IMR-90 (cell line): ENCODE measurements at regions not wholly inside any gene's neighbourhood (a gene's known extent, or its start where the extent isn't known, plus 50 kb on each side); places are given as distances from the start of the nearest gene placed in this dataset.

Experiments
- ATAC-seq: fragments of 200-7000 bp; cut with Tn5 transposase; 2 replicates; pipeline ENCODE4 v1.9.1; 2020; ENCODE audit warnings: low read depth, mild to moderate bottlenecking, moderate library complexity
- BruUV-seq: library from RNA; stranded (reverse); fragments of 400-500 nt; replicated peaks from 2 replicates; lab custom pipeline; 2021; lab: Mats Ljungman, UMichigan
- CTCF ChIA-PET: fragments of 300-600 bp; formaldehyde crosslinking; extraction: SDS; loops from one replicate; lab custom pipeline; 2021; ENCODE audit warnings: antibody characterized with exemption; lab: Yijun Ruan, JAX
- POLR2A ChIA-PET: fragments of 300-600 bp; sonication (Branson Sonifier 250); formaldehyde crosslinking; loops from one replicate; lab custom pipeline; 2022; ENCODE audit warnings: antibody characterized with exemption; ENCODE audit not compliant: unreplicated experiment; lab: Charles Lee
- DNase-seq: peaks from one replicate; pipeline ENCODE4 v3.0.0; 2013
- H2AFZ ChIP-seq: replicated peaks from 2 replicates; pipeline ENCODE3; 2013; ENCODE audit warnings: low read length, mild to moderate bottlenecking; ENCODE audit not compliant: poor library complexity
- H2AK5ac ChIP-seq: 2 replicates; pipeline ENCODE4 v1.6.1; 2013; ENCODE audit warnings: low read depth, low read length, inconsistent platforms
- H2AK9ac ChIP-seq: replicated peaks from 2 replicates; pipeline ENCODE3; 2013; ENCODE audit warnings: mild to moderate bottlenecking, low read depth, low read length, moderate library complexity; ENCODE audit not compliant: poor library complexity
- H2BK120ac ChIP-seq: 2 replicates; pipeline ENCODE4 v1.6.1; 2013; ENCODE audit warnings: low read depth, low read length, inconsistent platforms
- H2BK15ac ChIP-seq: 3 replicates; pipeline ENCODE4 v1.6.1; 2013; ENCODE audit warnings: low read depth, low read length, inconsistent platforms
- H2BK20ac ChIP-seq: 2 replicates; pipeline ENCODE4 v1.6.1; 2013; ENCODE audit warnings: low read depth, mild to moderate bottlenecking, inconsistent platforms, low read length, moderate library complexity
- H2BK5ac ChIP-seq: 2 replicates; pipeline ENCODE4 v1.6.1; 2013; ENCODE audit warnings: mild to moderate bottlenecking, low read depth, low read length, inconsistent platforms; ENCODE audit not compliant: poor library complexity, severe bottlenecking
- H3K14ac ChIP-seq: replicated peaks from 2 replicates; pipeline ENCODE4 v1.6.1; 2013; ENCODE audit warnings: low read depth, low read length, inconsistent platforms
- H3K18ac ChIP-seq: 2 replicates; pipeline ENCODE4 v1.6.1; 2013; ENCODE audit warnings: low read depth, low read length, control low read depth
- H3K23ac ChIP-seq: 2 replicates; pipeline ENCODE4 v1.6.1; 2013; ENCODE audit warnings: low read depth, low read length, inconsistent platforms
- H3K27ac ChIP-seq: 2 replicates; pipeline ENCODE4 v1.5.1; 2013; ENCODE audit warnings: mild to moderate bottlenecking, control low read depth, low read length; ENCODE audit not compliant: insufficient read depth
- H3K27me3 ChIP-seq: 2 replicates; pipeline ENCODE4 v1.6.1; 2013; ENCODE audit warnings: low read length; ENCODE audit not compliant: control insufficient read depth, insufficient read depth
- H3K36me3 ChIP-seq: 2 replicates; pipeline ENCODE4 v1.6.1; 2013; ENCODE audit warnings: low read length, mixed read lengths; ENCODE audit not compliant: control insufficient read depth, insufficient read depth
- H3K4ac ChIP-seq: 2 replicates; pipeline ENCODE4 v1.6.1; 2013; ENCODE audit warnings: low read depth, low read length, inconsistent platforms
- H3K4me1 ChIP-seq: 2 replicates; pipeline ENCODE4 v1.6.1; 2013; ENCODE audit warnings: low read length, mixed read lengths; ENCODE audit not compliant: control insufficient read depth, insufficient read depth
- H3K4me2 ChIP-seq: 2 replicates; pipeline ENCODE4 v1.6.1; 2013; ENCODE audit warnings: low read depth, mild to moderate bottlenecking, control low read depth, low read length, moderate library complexity
- H3K4me3 ChIP-seq: 2 replicates; pipeline ENCODE4 v1.5.1; 2013; ENCODE audit warnings: low read depth, mild to moderate bottlenecking, control low read depth, low read length, moderate library complexity; ENCODE audit not compliant: insufficient read depth
- H3K56ac ChIP-seq: 2 replicates; pipeline ENCODE4 v1.6.1; 2013; ENCODE audit warnings: low read length, inconsistent platforms; ENCODE audit not compliant: insufficient read depth; ENCODE audit errors: extremely low read depth
- H3K79me1 ChIP-seq, 2 experiments: 2 replicates each; pipeline ENCODE4 v1.6.1; 2013; ENCODE audit warnings: low read length in 2 of 2, inconsistent platforms in 1 of 2, low read depth in 1 of 2
- H3K9ac ChIP-seq: 2 replicates; pipeline ENCODE4 v1.6.1; 2013; ENCODE audit warnings: low read depth, low read length, control low read depth
- H3K9me1 ChIP-seq: 2 replicates; pipeline ENCODE4 v1.6.1; 2013; ENCODE audit warnings: low read length, inconsistent platforms; ENCODE audit not compliant: insufficient read depth
- H3K9me3 ChIP-seq: 2 replicates; pipeline ENCODE4 v1.6.1; 2013; ENCODE audit warnings: low read length; ENCODE audit not compliant: control insufficient read depth, insufficient read depth
- H4K20me1 ChIP-seq: 2 replicates; pipeline ENCODE4 v1.6.1; 2013; ENCODE audit warnings: low read length, inconsistent platforms; ENCODE audit not compliant: insufficient read depth
- H4K5ac ChIP-seq: 2 replicates; pipeline ENCODE4 v1.6.1; 2013; ENCODE audit warnings: mild to moderate bottlenecking, low read depth, low read length, control low read depth
- H4K8ac ChIP-seq, 2 experiments: 2 replicates each; pipeline ENCODE4 v1.6.1; 2013; ENCODE audit warnings: low read depth in 2 of 2, low read length in 2 of 2, control low read depth in 1 of 2, inconsistent platforms in 1 of 2
- H4K91ac ChIP-seq: 2 replicates; pipeline ENCODE4 v1.6.1; 2013; ENCODE audit warnings: low read depth, low read length, inconsistent platforms; ENCODE audit not compliant: insufficient read depth
- BHLHE40 ChIP-seq: fragments of 150-350 bp; IDR thresholded peaks from 2 replicates; pipeline ENCODE4 v1.6.1; 2016; ENCODE audit warnings: mild to moderate bottlenecking, low read depth, low read length
- CEBPB ChIP-seq: IDR thresholded peaks from 2 replicates; pipeline ENCODE4 v1.6.1; 2012; ENCODE audit warnings: low read depth, low read length, improper control_type of control experiment
- CHD1 ChIP-seq: IDR thresholded peaks from 2 replicates; pipeline ENCODE4 v1.6.1; 2012; ENCODE audit warnings: low read depth, low read length, improper control_type of control experiment
- CTCF ChIP-seq: conservative IDR thresholded peaks from 2 replicates; pipeline ENCODE4 v1.5.1; 2012; ENCODE audit warnings: mild to moderate bottlenecking, low read depth, low read length, improper control_type of control experiment
- FOS ChIP-seq: fragments of 150-350 bp; IDR thresholded peaks from 2 replicates; pipeline ENCODE4 v1.6.1; 2016; ENCODE audit warnings: low read depth, low read length
- MAZ ChIP-seq: IDR thresholded peaks from 2 replicates; pipeline ENCODE4 v1.6.1; 2012; ENCODE audit warnings: low read depth, mild to moderate bottlenecking, low read length, improper control_type of control experiment, moderate library complexity, borderline replicate concordance
- NFE2L2 ChIP-seq: fragments of 150-350 bp; IDR thresholded peaks from 2 replicates; pipeline ENCODE4 v1.6.1; 2016; ENCODE audit warnings: low read depth, mild to moderate bottlenecking, low read length
- RCOR1 ChIP-seq: IDR thresholded peaks from 2 replicates; pipeline ENCODE4 v1.6.1; 2012; ENCODE audit warnings: mild to moderate bottlenecking, low read length, improper control_type of control experiment; ENCODE audit not compliant: insufficient replicate concordance
- RFX5 ChIP-seq: IDR thresholded peaks from 2 replicates; pipeline ENCODE4 v1.8.0; 2012; ENCODE audit warnings: low read depth, mild to moderate bottlenecking, low read length, moderate library complexity
- SMC3 ChIP-seq: fragments of 150-350 bp; IDR thresholded peaks from 2 replicates; pipeline ENCODE4 v1.6.1; 2016; ENCODE audit warnings: low read depth, mild to moderate bottlenecking, antibody characterized with exemption, low read length, moderate library complexity
- USF2 ChIP-seq: fragments of 150-350 bp; IDR thresholded peaks from 2 replicates; pipeline ENCODE4 v1.6.1; 2017; ENCODE audit warnings: mild to moderate bottlenecking, antibody characterized with exemption, low read length, low read depth
- WGBS, 2 experiments: methylation state at CpG; one replicate each; pipeline versions ENCODE4 v1.1.5 to v1.1.7; 2013; ENCODE audit warnings: missing lambda C conversion rate in 2 of 2; ENCODE audit not compliant: insufficient read length in 1 of 2; ENCODE audit errors: extremely low coverage in 2 of 2; 5-methylcytosine and 5-hydroxymethylcytosine counted together
- dilution Hi-C: fragments of 300-500 bp; cut with HindIII; formaldehyde crosslinking; loops from one replicate; pipeline ENCODE4 v1.14.3; 2018; ENCODE audit warnings: low sequenced_read_pairs; ENCODE audit not compliant: unreplicated experiment
- in situ Hi-C: fragments of 300-500 bp; cut with MboI; formaldehyde crosslinking; loops from 3 replicates; pipeline ENCODE4 v1.14.3; 2019; ENCODE audit warnings: low sequenced_read_pairs, inconsistent platforms, mixed read lengths
- intact Hi-C: fragments of 100-400 bp; cut with micrococcal nuclease; formaldehyde crosslinking; loops from 2 replicates; pipeline ENCODE4 v1.10.0; 2022

GRCh38 chr5:160921423-160922285, 69.6 kb upstream of the ATP10B start:
- H4K91ac ChIP-seq, result no peak overlapping the region
- peaks cover 16% of the 10 kb centered on the region for H3K9me3 ChIP-seq
- no peak overlapping the region for H4K5ac ChIP-seq
- no peak overlapping the region for H2AK9ac ChIP-seq
- H2BK20ac ChIP-seq, result no peak overlapping the region
- H3K27ac ChIP-seq, result no peak overlapping the region
- H2BK120ac ChIP-seq, result no peak overlapping the region
- H3K4me1 ChIP-seq, result no peaks in the 10 kb centered on the region
- no peak overlapping the region for H2AK5ac ChIP-seq
- H3K4ac ChIP-seq, result no peak overlapping the region
- no peak overlapping the region for H3K23ac ChIP-seq
- WGBS, 2 experiments, result no CpG with 5 or more reads among the region's 4 CpGs
- H2BK5ac ChIP-seq, result no peak overlapping the region
- H3K27me3 ChIP-seq, result no peaks in the 10 kb centered on the region
- dilution Hi-C loops (no loop called here), in situ Hi-C loops (no loop called here), intact Hi-C loops (no loop called here)
- ATAC-seq (no peak), DNase-seq (no peak)
- no peak overlapping the region for H3K4me2 ChIP-seq
- H4K20me1 ChIP-seq, result no peaks in the 10 kb centered on the region
- H3K14ac ChIP-seq, result no peak overlapping the region
- no TSS peak for BruUV-seq
- H2AFZ ChIP-seq, result no peak overlapping the region
- H3K79me1 ChIP-seq, result no peaks in the 10 kb centered on the region
- no peak overlapping the region for H4K8ac ChIP-seq
- POLR2A ChIA-PET, result no interaction called here
- no peak overlapping the region for H3K18ac ChIP-seq
- no peak overlapping the region for H3K56ac ChIP-seq
- no peak overlapping the region for H3K9ac ChIP-seq
- no peak overlapping the region for H2BK15ac ChIP-seq
- H3K4me3 ChIP-seq, result no peak overlapping the region
- no peaks in the 10 kb centered on the region for H3K9me1 ChIP-seq
- H3K36me3 ChIP-seq, result no peaks in the 10 kb centered on the region
- TF ChIP-seq NFE2L2 (no peak), MAZ (no peak), RFX5 (no peak), USF2 (no peak), FOS (no peak), RCOR1 (no peak), CEBPB (no peak), CTCF (no peak), SMC3 (no peak), CHD1 (no peak), BHLHE40 (no peak)
- CTCF ChIA-PET, result no interaction called here
